ENCODE measurements at regions not wholly inside any gene's neighbourhood (a gene's known extent, or its start where the extent isn't known, plus 50 kb on each side); places are given as distances from the start of the nearest gene placed in this dataset.
"Not testable (repeated sequence)": the region's sequence is repeated elsewhere in the genome, so short reads cannot be mapped to it uniquely, and the experiment has no call there.

GRCh38 chr6:105868823-105869460 lies 217.2 kb upstream of the PRDM1 start:
- Mint-ChIP-seq H3K4me1 (ENCODE audit: low read depth) (no peaks in the 10 kb centered on the region), H3K27me3 (ENCODE audit: low read depth) (peaks cover 43% of the 10 kb centered on the region), H3K36me3 (ENCODE audit: low read depth) (peaks cover 2% of the 10 kb centered on the region), H3K27ac (no peak overlapping the region), H3K9me3 (ENCODE audit: insufficient read depth) (no peaks in the 10 kb centered on the region), H3K4me3 (no peak overlapping the region)
- CTCF ChIA-PET, result no interaction called here
- ATAC-seq (no peak), DNase-seq (no peak)
- POLR2A ChIA-PET, result no interaction called here

- DNase-seq, result no peak
- Mint-ChIP-seq H3K9me3 (ENCODE audit: insufficient read depth) (no peaks in the 10 kb centered on the region), H3K27me3 (ENCODE audit: low read depth) (peaks cover 43% of the 10 kb centered on the region), H3K27ac (no peak overlapping the region), H3K4me3 (no peak overlapping the region), H3K4me1 (ENCODE audit: low read depth) (no peaks in the 10 kb centered on the region), H3K36me3 (ENCODE audit: low read depth) (no peaks in the 10 kb centered on the region)
- CTCF ChIA-PET, result no interaction called here
- POLR2A ChIA-PET, result no interaction called here
- ATAC-seq, result no peak
These were observed 218.3 kb upstream of the PRDM1 start for GRCh38 chr6:105867821-105868220.

- no peaks in the 10 kb centered on the region for H3K4me1 Mint-ChIP-seq (ENCODE audit: low read depth)
- no peak for ATAC-seq
- no peak overlapping the region for H3K4me3 Mint-ChIP-seq
- no peaks in the 10 kb centered on the region for H3K9me3 Mint-ChIP-seq (ENCODE audit: insufficient read depth)
- CTCF ChIA-PET, result no interaction called here
- H3K27ac Mint-ChIP-seq, result no peak overlapping the region
- H3K36me3 Mint-ChIP-seq (ENCODE audit: low read depth), result no peaks in the 10 kb centered on the region
- peaks cover 44% of the 10 kb centered on the region for H3K27me3 Mint-ChIP-seq (ENCODE audit: low read depth)
- DNase-seq, result no peak
- POLR2A ChIA-PET, result no interaction called here
These were observed 218.9 kb upstream of the PRDM1 start for GRCh38 chr6:105867277-105867676.

- no peak overlapping the region for H3K27ac Mint-ChIP-seq
- no peak for ATAC-seq
- no peaks in the 10 kb centered on the region for H3K4me1 Mint-ChIP-seq (ENCODE audit: low read depth)
- ChIA-PET CTCF (no interaction called here), POLR2A (no interaction called here)
- no peak for DNase-seq
- H3K36me3 Mint-ChIP-seq (ENCODE audit: low read depth), result no peaks in the 10 kb centered on the region
- no peak overlapping the region for H3K4me3 Mint-ChIP-seq
- H3K9me3 Mint-ChIP-seq (ENCODE audit: insufficient read depth), result peaks cover 5% of the 10 kb centered on the region
- H3K27me3 Mint-ChIP-seq (ENCODE audit: low read depth), result peaks cover 42% of the 10 kb centered on the region
These were observed 223.1 kb upstream of the PRDM1 start for GRCh38 chr6:105862936-105863607.

GRCh38 chr6:105860927-105861326 lies 225.2 kb upstream of the PRDM1 start:
- H3K4me1 Mint-ChIP-seq (ENCODE audit: low read depth); H3K4me3 Mint-ChIP-seq; POLR2A ChIA-PET; H3K36me3 Mint-ChIP-seq (ENCODE audit: low read depth); CTCF ChIA-PET; H3K9me3 Mint-ChIP-seq (ENCODE audit: insufficient read depth); DNase-seq; ATAC-seq; H3K27ac Mint-ChIP-seq: not testable (repeated sequence)
- peaks cover 29% of the 10 kb centered on the region for H3K27me3 Mint-ChIP-seq (ENCODE audit: low read depth)

- H3K27me3 Mint-ChIP-seq (ENCODE audit: low read depth), result peaks cover 20% of the 10 kb centered on the region
- ChIA-PET CTCF (no interaction called here), POLR2A (no interaction called here)
- H3K36me3 Mint-ChIP-seq (ENCODE audit: low read depth), result no peaks in the 10 kb centered on the region
- H3K27ac Mint-ChIP-seq, result no peak overlapping the region
- H3K4me1 Mint-ChIP-seq (ENCODE audit: low read depth), result no peaks in the 10 kb centered on the region
- H3K4me3 Mint-ChIP-seq, result no peak overlapping the region
- no peak for DNase-seq
- H3K9me3 Mint-ChIP-seq (ENCODE audit: insufficient read depth), result peaks cover 5% of the 10 kb centered on the region
- ATAC-seq, result no peak
These were observed 226.7 kb upstream of the PRDM1 start for GRCh38 chr6:105859457-105859856.

GRCh38 chr6:105858639-105859038 lies 227.5 kb upstream of the PRDM1 start:
- H3K27ac Mint-ChIP-seq; H3K4me3 Mint-ChIP-seq; POLR2A ChIA-PET; H3K36me3 Mint-ChIP-seq (ENCODE audit: low read depth); H3K9me3 Mint-ChIP-seq (ENCODE audit: insufficient read depth); H3K4me1 Mint-ChIP-seq (ENCODE audit: low read depth); CTCF ChIA-PET; ATAC-seq; DNase-seq: not testable (repeated sequence)
- peaks cover 14% of the 10 kb centered on the region for H3K27me3 Mint-ChIP-seq (ENCODE audit: low read depth)

GRCh38 chr6:105855433-105855832 lies 230.7 kb upstream of the PRDM1 start:
- ChIA-PET CTCF (no interaction called here), POLR2A (no interaction called here)
- no peaks in the 10 kb centered on the region for H3K36me3 Mint-ChIP-seq (ENCODE audit: low read depth)

GRCh38 chr6:105853979-105854378 lies 232.2 kb upstream of the PRDM1 start:
- H3K4me1 Mint-ChIP-seq (ENCODE audit: low read depth); H3K4me3 Mint-ChIP-seq; H3K27me3 Mint-ChIP-seq (ENCODE audit: low read depth); H3K36me3 Mint-ChIP-seq (ENCODE audit: low read depth); CTCF ChIA-PET; H3K27ac Mint-ChIP-seq; POLR2A ChIA-PET; ATAC-seq; H3K9me3 Mint-ChIP-seq (ENCODE audit: insufficient read depth); DNase-seq: not testable (repeated sequence)

More at GRCh38 chr6:105855433-105855832, 230.7 kb upstream of the PRDM1 start:
- peaks cover 3% of the 10 kb centered on the region for H3K9me3 Mint-ChIP-seq (ENCODE audit: insufficient read depth)
- DNase-seq (no peak), ATAC-seq (no peak)
- peaks cover 1% of the 10 kb centered on the region for H3K27me3 Mint-ChIP-seq (ENCODE audit: low read depth)
- H3K27ac Mint-ChIP-seq, result no peak overlapping the region
- no peaks in the 10 kb centered on the region for H3K4me1 Mint-ChIP-seq (ENCODE audit: low read depth)
- H3K4me3 Mint-ChIP-seq, result no peak overlapping the region

- CTCF ChIA-PET, result no interaction called here
- ATAC-seq (no peak), DNase-seq (no peak)
- H3K27me3 Mint-ChIP-seq (ENCODE audit: low read depth), result peaks cover 8% of the 10 kb centered on the region
- POLR2A ChIA-PET, result no interaction called here
- no peaks in the 10 kb centered on the region for H3K36me3 Mint-ChIP-seq (ENCODE audit: low read depth)
- no peak overlapping the region for H3K4me3 Mint-ChIP-seq
- no peaks in the 10 kb centered on the region for H3K9me3 Mint-ChIP-seq (ENCODE audit: insufficient read depth)
- no peak overlapping the region for H3K27ac Mint-ChIP-seq
- H3K4me1 Mint-ChIP-seq (ENCODE audit: low read depth), result no peaks in the 10 kb centered on the region
These were observed 234.5 kb upstream of the PRDM1 start for GRCh38 chr6:105851606-105852005.

- Mint-ChIP-seq H3K27ac (no peak overlapping the region), H3K9me3 (ENCODE audit: insufficient read depth) (no peaks in the 10 kb centered on the region), H3K27me3 (ENCODE audit: low read depth) (peaks cover 8% of the 10 kb centered on the region), H3K4me3 (no peak overlapping the region), H3K4me1 (ENCODE audit: low read depth) (no peaks in the 10 kb centered on the region), H3K36me3 (ENCODE audit: low read depth) (no peaks in the 10 kb centered on the region)
- CTCF ChIA-PET, result no interaction called here
- POLR2A ChIA-PET, result no interaction called here
- no peak for ATAC-seq
- DNase-seq, result no peak
These were observed 235.0 kb upstream of the PRDM1 start for GRCh38 chr6:105851113-105851580.

GRCh38 chr6:105850261-105851112 lies 235.6 kb upstream of the PRDM1 start:
- Mint-ChIP-seq H3K36me3 (ENCODE audit: low read depth) (no peaks in the 10 kb centered on the region), H3K27ac (no peak overlapping the region), H3K27me3 (ENCODE audit: low read depth) (peaks cover 8% of the 10 kb centered on the region), H3K9me3 (ENCODE audit: insufficient read depth) (no peaks in the 10 kb centered on the region), H3K4me1 (ENCODE audit: low read depth) (no peaks in the 10 kb centered on the region), H3K4me3 (no peak overlapping the region)
- POLR2A ChIA-PET, result no interaction called here
- CTCF ChIA-PET, result no interaction called here
- DNase-seq (no peak), ATAC-seq (no peak)

Data from activated CD8-positive, alpha-beta T cell treated with anti-CD3 and anti-CD28 coated beads, Interleukin-2, amount 10 ng/mL, durations not matched to agents 7 days and 5 days (primary cell).